A673 (cell line): ENCODE measurements at regions not wholly inside any gene's neighbourhood (a gene's known extent, or its start where the extent isn't known, plus 50 kb on each side); places are given as distances from the start of the nearest gene placed in this dataset.

Experiments used
- CTCF ChIP-seq: fragments of 300-800, 200-600 bp; sonication (generic); conservative IDR thresholded peaks from 2 replicates; pipeline ENCODE4 v1.5.1; 2017; ENCODE audit warnings: low read depth, mild to moderate bottlenecking, antibody characterized with exemption, low read length, moderate library complexity, mixed read lengths
- EZH2 ChIP-seq: fragments of 200-600 bp; sonication (generic); IDR thresholded peaks from 2 replicates; pipeline ENCODE4 v1.6.1; 2017; ENCODE audit warnings: borderline replicate concordance, low read depth, mild to moderate bottlenecking, mixed read lengths, antibody characterized with exemption, low read length; ENCODE audit not compliant: poor library complexity, severe bottlenecking

- TF ChIP-seq CTCF (no peak), EZH2 (no peak)
Measured at GRCh38 chr1:227440182-227440581, 121.9 kb upstream of the CDC42BPA start.
